ENCODE measurements at regions not wholly inside any gene's neighbourhood (a gene's known extent, or its start where the extent isn't known, plus 50 kb on each side); places are given as distances from the start of the nearest gene placed in this dataset.

DNA sequence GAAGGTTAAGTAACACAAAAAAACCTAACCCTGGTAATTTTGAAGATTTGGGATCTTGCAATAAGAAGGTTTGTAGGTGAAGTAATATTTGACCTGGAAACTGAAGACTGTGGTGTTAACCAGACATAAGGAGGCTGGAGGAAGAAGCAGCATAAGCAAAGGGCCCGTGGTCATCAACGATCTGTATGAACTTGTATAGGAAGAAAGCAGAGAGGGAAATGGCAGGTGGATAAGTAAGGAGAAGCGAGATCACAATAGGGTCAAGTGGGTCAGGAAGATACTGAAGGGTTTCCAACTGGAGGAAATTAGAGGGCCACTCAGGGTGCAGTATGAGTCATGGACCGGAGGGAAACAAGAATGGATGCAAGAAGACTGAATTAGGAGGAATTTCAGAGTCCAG is 103.8 kb upstream of the SORBS2 start:
- TF ChIP-seq CTCF (IDR thresholded peaks at IDR 0.05; ENCODE audit: low read depth, low read length) (no peak), POLR2A (IDR thresholded peaks at IDR 0.05; ENCODE audit: extremely low read depth, insufficient read length) (no peak), MAX (IDR thresholded peaks at IDR 0.05; ENCODE audit: low read depth, low read length) (no peak)

Measured in NB4 (cell line).